Muscle of leg (tissue), 3 donors: ENCODE measurements at regions not wholly inside any gene's neighbourhood (a gene's known extent, or its start where the extent isn't known, plus 50 kb on each side); places are given as distances from the start of the nearest gene placed in this dataset.

Experiments
- DNase-seq: peaks from one replicate; pipeline ENCODE4 v3.0.0; 2013
- H3K27ac ChIP-seq: one replicate; pipeline ENCODE4 v1.5.1; 2013; ENCODE audit warnings: mild to moderate bottlenecking, low read length, control low read depth
- H3K27me3 ChIP-seq: one replicate; pipeline ENCODE4 v1.6.1; 2013; ENCODE audit warnings: low read length; ENCODE audit not compliant: control insufficient read depth, insufficient read depth
- H3K36me3 ChIP-seq: one replicate; pipeline ENCODE4 v1.6.1; 2013; ENCODE audit warnings: low read length; ENCODE audit not compliant: control insufficient read depth, insufficient read depth
- H3K4me1 ChIP-seq: one replicate; pipeline ENCODE4 v1.6.1; 2013; ENCODE audit warnings: low read length; ENCODE audit not compliant: control insufficient read depth, insufficient read depth
- H3K4me3 ChIP-seq: one replicate; pipeline ENCODE4 v1.5.1; 2013; ENCODE audit warnings: low read length, control low read depth
- H3K9me3 ChIP-seq: replicated peaks from 2 replicates; pipeline ENCODE4 v1.6.1; 2013; ENCODE audit warnings: low read depth, low read length; ENCODE audit not compliant: control insufficient read depth
- WGBS: methylation state at CpG from one replicate; pipeline ENCODE4 v1.1.5; 2013; ENCODE audit warnings: missing lambda C conversion rate; ENCODE audit not compliant: insufficient coverage; 5-methylcytosine and 5-hydroxymethylcytosine counted together

GRCh38 chr5:13640270-13640669 lies 304.2 kb downstream of the DNAH5 start:
- DNase-seq, result no peak
- H3K27ac ChIP-seq, result no peak overlapping the region
- H3K9me3 ChIP-seq, result no peaks in the 10 kb centered on the region
- H3K27me3 ChIP-seq, result no peaks in the 10 kb centered on the region
- H3K4me1 ChIP-seq, result no peaks in the 10 kb centered on the region
- WGBS, result no CpG with 5 or more reads among the region's 2 CpGs
- H3K4me3 ChIP-seq, result no peak overlapping the region
- H3K36me3 ChIP-seq, result no peaks in the 10 kb centered on the region

DNA sequence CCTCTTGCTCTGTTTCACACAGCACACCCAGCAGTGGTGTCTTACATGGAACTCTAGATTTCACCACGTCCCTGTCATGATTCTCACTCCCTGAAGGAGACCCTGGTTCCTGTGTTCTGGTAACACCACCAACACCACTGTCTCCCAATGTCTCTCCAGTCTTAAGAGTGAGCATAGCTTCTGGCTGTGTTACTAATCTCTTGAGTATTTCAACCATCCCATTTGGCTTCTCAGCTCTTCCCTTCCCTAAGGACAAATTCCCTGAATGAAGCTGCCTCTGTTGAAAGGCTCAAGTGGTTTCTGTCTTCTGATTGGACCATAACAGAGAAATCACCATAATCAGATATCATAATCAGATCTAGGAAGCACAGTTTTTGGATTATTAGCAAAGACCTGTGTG lies 311.8 kb downstream of the DNAH5 start:
- H3K36me3 ChIP-seq, result no peaks in the 10 kb centered on the region
- H3K27ac ChIP-seq, result no peak overlapping the region
- 57% methylated on average over 1 of the region's 1 CpG for WGBS
- no peaks in the 10 kb centered on the region for H3K4me1 ChIP-seq
- DNase-seq, result no peak
- no peaks in the 10 kb centered on the region for H3K9me3 ChIP-seq
- no peak overlapping the region for H3K4me3 ChIP-seq
- no peaks in the 10 kb centered on the region for H3K27me3 ChIP-seq

DNA sequence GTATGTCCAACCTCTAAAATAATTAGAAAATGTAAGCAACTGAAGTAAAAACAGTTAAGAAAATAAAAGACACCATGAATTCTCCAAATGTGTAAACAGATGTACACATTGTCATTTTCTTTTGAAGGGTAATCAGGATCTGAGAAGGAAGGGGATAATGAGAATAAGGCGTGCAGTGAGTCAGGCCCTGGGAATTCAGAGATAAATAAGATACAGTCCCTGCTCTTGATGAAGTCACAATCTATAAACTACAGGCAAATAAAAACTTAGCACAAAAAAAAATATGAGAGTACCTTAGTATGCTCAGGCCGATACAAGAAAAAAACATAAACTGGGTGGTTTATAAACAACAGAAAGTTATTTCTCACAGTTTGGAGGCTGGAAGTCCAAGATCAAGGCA lies 315.3 kb downstream of the DNAH5 start:
- Histone ChIP-seq H3K27me3 (no peaks in the 10 kb centered on the region), H3K4me3 (no peak overlapping the region), H3K36me3 (no peaks in the 10 kb centered on the region), H3K9me3 (no peaks in the 10 kb centered on the region), H3K4me1 (no peaks in the 10 kb centered on the region), H3K27ac (no peak overlapping the region)
- WGBS, result no CpG with 5 or more reads among the region's 2 CpGs
- no peak for DNase-seq

- H3K27ac ChIP-seq, result no peak overlapping the region
- H3K9me3 ChIP-seq, result no peaks in the 10 kb centered on the region
- no peaks in the 10 kb centered on the region for H3K4me1 ChIP-seq
- no peaks in the 10 kb centered on the region for H3K27me3 ChIP-seq
- no peak for DNase-seq
- H3K4me3 ChIP-seq, result no peak overlapping the region
- WGBS, result no CpG with 5 or more reads among the region's 3 CpGs
- no peaks in the 10 kb centered on the region for H3K36me3 ChIP-seq
Measured at GRCh38 chr5:13627673-13628454, 316.6 kb downstream of the DNAH5 start.

GRCh38 chr5:13625616-13626198 lies 318.8 kb downstream of the DNAH5 start:
- H3K27me3 ChIP-seq, result no peaks in the 10 kb centered on the region
- H3K4me1 ChIP-seq, result no peaks in the 10 kb centered on the region
- DNase-seq, result no peak
- no peaks in the 10 kb centered on the region for H3K9me3 ChIP-seq
- no peak overlapping the region for H3K4me3 ChIP-seq
- WGBS, result no CpG with 5 or more reads among the region's 1 CpG
- H3K36me3 ChIP-seq, result no peaks in the 10 kb centered on the region
- H3K27ac ChIP-seq, result no peak overlapping the region

GRCh38 chr5:13624283-13625074 lies 320.0 kb downstream of the DNAH5 start:
- WGBS, result 68% methylated on average over 5 of the region's 6 CpGs
- Histone ChIP-seq H3K9me3 (no peaks in the 10 kb centered on the region), H3K27me3 (no peaks in the 10 kb centered on the region), H3K4me3 (no peak overlapping the region), H3K36me3 (no peaks in the 10 kb centered on the region), H3K4me1 (no peaks in the 10 kb centered on the region), H3K27ac (no peak overlapping the region)
- no peak for DNase-seq

DNA sequence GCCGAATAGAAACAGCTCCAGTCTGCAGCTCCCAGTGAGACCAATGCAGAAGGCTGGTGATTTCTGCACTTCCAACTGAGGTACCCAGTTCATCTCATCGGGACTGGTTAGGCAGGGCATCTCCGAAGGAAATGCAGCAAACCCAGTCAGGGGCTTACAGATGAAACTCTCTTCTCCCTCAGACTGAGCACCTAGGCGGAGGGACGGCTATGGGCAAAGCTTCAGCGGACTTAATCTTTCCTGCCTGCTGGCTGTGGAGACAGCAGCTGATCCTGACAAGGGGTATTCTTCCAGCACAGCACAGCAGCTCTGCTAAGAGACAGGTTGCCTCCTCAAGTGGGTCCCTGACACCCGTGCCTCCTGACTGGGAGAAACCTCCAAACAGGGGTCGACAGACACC lies 330.9 kb downstream of the DNAH5 start:
- Histone ChIP-seq H3K9me3 (no peaks in the 10 kb centered on the region), H3K4me1 (no peaks in the 10 kb centered on the region), H3K27ac (no peak overlapping the region), H3K36me3 (no peaks in the 10 kb centered on the region), H3K27me3 (no peaks in the 10 kb centered on the region), H3K4me3 (no peak overlapping the region)
- no peak for DNase-seq
- 73% methylated on average over 5 of the region's 8 CpGs for WGBS

DNA sequence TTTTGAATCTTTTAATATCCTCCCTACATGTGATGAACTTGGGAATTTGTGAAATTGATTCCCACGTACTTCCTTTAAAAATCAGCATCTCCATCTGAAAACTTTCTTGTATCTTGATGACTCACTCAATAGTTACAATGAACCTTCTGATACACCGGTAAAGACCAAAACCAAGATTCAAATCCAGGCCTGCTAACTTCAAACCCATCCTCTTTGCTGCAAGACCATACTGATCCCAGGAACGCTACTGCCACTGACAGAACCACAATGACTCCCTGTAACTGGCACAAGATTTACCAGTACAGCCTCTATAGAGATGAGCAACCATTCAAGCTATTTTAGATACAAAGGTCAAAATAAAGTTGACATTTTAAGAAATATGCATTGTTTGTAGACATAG lies 332.9 kb downstream of the DNAH5 start:
- Histone ChIP-seq H3K9me3 (no peaks in the 10 kb centered on the region), H3K36me3 (no peaks in the 10 kb centered on the region), H3K27me3 (no peaks in the 10 kb centered on the region), H3K4me3 (no peak overlapping the region), H3K4me1 (no peaks in the 10 kb centered on the region), H3K27ac (no peak overlapping the region)
- DNase-seq, result no peak
- WGBS, result 100% methylated on average over 1 of the region's 3 CpGs

- H3K27me3 ChIP-seq, result no peaks in the 10 kb centered on the region
Measured at GRCh38 chr5:13609504-13609903, 335.0 kb downstream of the DNAH5 start.

GRCh38 chr5:13606051-13606450 lies 338.4 kb downstream of the DNAH5 start:
- DNase-seq, result no peak
- no peak overlapping the region for H3K27ac ChIP-seq
- no peaks in the 10 kb centered on the region for H3K9me3 ChIP-seq
- no peaks in the 10 kb centered on the region for H3K27me3 ChIP-seq
- H3K4me1 ChIP-seq, result no peaks in the 10 kb centered on the region
- WGBS, result no CpG with 5 or more reads among the region's 1 CpG
- H3K4me3 ChIP-seq, result no peak overlapping the region
- H3K36me3 ChIP-seq, result no peaks in the 10 kb centered on the region

More at GRCh38 chr5:13609504-13609903, 335.0 kb downstream of the DNAH5 start:
- Histone ChIP-seq H3K4me3 (no peak overlapping the region), H3K36me3 (no peaks in the 10 kb centered on the region), H3K9me3 (no peaks in the 10 kb centered on the region), H3K27ac (no peak overlapping the region), H3K4me1 (no peaks in the 10 kb centered on the region)
- WGBS, result 73% methylated on average over 3 of the region's 4 CpGs
- DNase-seq, result no peak
